ENCODE measurements at regions not wholly inside any gene's neighbourhood (a gene's known extent, or its start where the extent isn't known, plus 50 kb on each side); places are given as distances from the start of the nearest gene placed in this dataset.

DNA sequence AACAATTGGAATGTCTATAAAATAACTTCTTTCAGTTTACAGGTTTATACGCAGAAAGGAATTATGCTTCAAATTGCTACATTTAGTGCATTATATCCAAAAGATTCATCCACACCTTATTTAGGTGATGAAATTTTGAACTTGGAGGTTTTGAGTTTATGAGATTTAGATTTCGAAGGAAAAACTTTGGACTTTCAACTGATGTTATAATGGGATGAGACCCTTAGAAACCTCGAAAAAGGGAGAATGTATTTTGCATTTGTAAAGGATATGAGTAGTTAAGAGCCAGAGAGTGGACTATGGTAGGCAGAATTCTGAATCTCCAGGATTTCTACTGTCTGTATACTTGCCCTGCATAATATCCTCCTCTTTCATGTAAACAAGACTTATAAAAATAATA is 851.6 kb upstream of the MGAT4C start:
- no peak for DNase-seq (ENCODE audit: low read depth in 1 of 2, low spot score in 1 of 2)
- no peak for TF ChIP-seq JUND (IDR thresholded peaks at IDR 0.05; ENCODE audit: low read depth)
- in situ Hi-C loops (cut with HindIII; ENCODE audit: low pct_unique_long_range_greater_than_20kb, low sequenced_read_pairs): no loop called here

DNA sequence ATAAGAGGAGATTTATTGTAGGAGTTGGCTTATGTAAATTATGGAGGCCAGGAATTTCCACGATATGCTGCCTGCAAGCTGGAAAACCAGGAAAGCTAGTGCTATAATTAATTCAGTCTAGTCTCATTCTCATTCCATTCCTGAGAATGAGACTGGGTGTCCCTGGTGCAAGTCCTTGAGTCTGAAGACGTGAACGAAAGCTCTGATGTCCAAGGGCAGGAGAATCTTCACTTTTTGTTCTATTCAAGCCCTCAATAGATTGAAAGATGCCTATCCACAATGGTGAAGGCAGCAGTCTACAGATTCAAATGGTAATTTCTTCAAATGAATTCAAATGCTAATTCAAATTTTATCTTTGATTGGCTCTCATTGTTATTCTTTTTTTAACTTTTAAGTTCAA is 851.1 kb upstream of the MGAT4C start:
- no peak for DNase-seq (ENCODE audit: low read depth in 1 of 2, low spot score in 1 of 2)

DNA sequence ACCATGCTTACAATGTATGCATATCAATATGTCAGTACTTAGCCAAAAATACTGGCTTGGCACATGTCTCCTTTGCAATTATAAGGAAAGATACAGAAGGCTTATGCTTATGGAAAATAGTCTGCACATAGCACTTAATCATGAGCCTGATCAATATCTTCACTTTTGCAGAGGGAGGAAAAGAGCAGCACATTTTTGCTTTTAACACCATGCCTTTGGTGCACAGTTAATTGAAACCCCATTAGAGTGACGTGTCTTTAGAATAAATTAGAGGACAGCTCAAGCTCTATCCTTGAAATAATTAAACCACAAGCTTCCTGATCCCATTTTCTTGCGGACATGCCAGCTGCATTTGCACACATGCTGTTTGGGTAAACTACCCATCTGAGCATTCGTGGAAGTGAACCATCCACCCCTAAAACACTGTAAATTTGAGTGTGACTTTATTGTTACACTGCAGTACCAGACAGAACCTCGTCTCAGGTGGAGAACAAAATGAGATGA is 839.9 kb upstream of the MGAT4C start:
- in situ Hi-C loops (cut with HindIII; ENCODE audit: low pct_unique_long_range_greater_than_20kb, low sequenced_read_pairs): no loop called here
- no peak for DNase-seq (ENCODE audit: low read depth in 1 of 2, low spot score in 1 of 2)
- no peak for TF ChIP-seq JUND (IDR thresholded peaks at IDR 0.05; ENCODE audit: low read depth)

More for the DNA sequence above, 851.1 kb upstream of the MGAT4C start:
- TF ChIP-seq JUND (IDR thresholded peaks at IDR 0.05; ENCODE audit: low read depth): no peak
- in situ Hi-C loops (cut with HindIII; ENCODE audit: low pct_unique_long_range_greater_than_20kb, low sequenced_read_pairs): no loop called here

DNA sequence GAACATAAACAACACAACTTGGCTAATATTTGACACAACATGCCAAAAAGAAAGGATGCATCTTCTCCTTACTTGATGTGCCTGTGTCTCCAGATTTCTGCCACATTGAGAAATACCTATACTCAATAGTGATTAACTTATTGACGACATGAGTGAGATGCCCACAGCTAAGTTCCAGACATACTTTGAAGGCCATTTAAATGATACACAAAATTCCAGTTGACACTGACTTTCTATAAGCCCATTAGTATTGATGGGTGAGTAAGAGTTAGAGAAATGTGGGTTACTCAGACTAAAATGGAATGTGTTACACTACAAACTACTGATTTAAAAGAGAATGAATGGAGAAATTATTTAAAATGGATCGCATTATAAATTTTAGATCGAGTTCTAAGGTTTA is 838.2 kb upstream of the MGAT4C start:
- no peak for TF ChIP-seq JUND (IDR thresholded peaks at IDR 0.05; ENCODE audit: low read depth)
- in situ Hi-C loops (cut with HindIII; ENCODE audit: low pct_unique_long_range_greater_than_20kb, low sequenced_read_pairs): no loop called here
- no peak for DNase-seq (ENCODE audit: low read depth in 1 of 2, low spot score in 1 of 2)

DNA sequence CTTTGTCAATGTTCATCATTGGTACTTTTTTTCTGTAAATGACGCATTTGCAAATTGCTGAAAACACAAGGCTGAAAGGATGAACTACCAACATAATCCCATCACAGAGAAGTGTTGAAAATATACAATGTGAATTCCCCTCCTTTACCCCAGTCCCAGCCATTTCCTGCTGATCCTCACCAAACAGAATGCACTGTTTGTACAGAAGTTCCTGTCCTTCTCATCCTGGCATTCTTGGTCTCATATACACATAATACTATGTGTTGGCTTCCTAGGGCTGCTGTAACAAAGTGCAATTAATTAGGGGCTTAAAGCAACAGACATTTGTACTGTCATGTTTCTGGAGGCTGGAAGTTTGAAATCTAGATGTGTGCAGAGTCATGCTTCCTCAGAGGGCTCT is 836.2 kb upstream of the MGAT4C start:
- in situ Hi-C loops (cut with HindIII; ENCODE audit: low pct_unique_long_range_greater_than_20kb, low sequenced_read_pairs): no loop called here
- no peak for TF ChIP-seq JUND (IDR thresholded peaks at IDR 0.05; ENCODE audit: low read depth)
- DNase-seq (ENCODE audit: low read depth in 1 of 2, low spot score in 1 of 2): no peak

DNA sequence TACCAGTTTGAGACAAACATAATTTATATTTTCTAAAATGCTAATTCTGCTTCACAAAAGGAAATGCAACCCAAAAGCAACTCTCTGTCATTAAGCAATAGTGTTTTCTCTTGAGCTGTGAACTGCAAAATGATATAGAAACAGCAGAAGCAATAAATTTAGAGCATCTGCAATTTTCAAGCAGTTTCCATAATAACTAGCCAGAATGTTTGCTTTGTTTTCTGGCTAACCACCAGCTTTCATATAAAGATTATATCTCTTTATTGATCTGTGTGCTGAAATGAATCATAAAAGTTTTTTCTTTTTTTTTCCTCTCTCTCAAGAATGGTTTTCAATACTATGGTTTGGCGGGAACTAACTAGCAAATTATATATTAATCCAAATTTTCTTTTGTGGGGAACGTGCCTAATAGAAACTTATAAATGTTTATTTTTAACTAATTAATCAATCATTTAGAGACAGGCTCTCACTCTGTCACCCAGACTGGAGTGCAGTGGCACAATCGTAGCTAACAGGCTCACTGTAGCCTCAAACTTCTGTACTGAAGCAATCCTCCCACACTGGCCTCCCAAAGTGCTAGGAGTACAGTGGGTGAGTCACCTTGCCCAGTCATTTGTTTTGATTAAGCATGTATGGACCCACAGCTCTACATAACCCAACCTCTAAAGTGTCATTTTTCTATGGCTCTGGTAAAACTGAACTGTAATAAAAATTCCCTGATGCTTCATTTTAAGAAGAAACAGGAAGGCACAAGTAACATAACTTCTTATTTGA is 830.1 kb upstream of the MGAT4C start:
- in situ Hi-C loops (cut with HindIII; ENCODE audit: low pct_unique_long_range_greater_than_20kb, low sequenced_read_pairs): no loop called here
- peak in 1 of 2 experiments; percentile 22 for DNase-seq (ENCODE audit: low read depth in 1 of 2, low spot score in 1 of 2)
- no peak for TF ChIP-seq JUND (IDR thresholded peaks at IDR 0.05; ENCODE audit: low read depth)

DNA sequence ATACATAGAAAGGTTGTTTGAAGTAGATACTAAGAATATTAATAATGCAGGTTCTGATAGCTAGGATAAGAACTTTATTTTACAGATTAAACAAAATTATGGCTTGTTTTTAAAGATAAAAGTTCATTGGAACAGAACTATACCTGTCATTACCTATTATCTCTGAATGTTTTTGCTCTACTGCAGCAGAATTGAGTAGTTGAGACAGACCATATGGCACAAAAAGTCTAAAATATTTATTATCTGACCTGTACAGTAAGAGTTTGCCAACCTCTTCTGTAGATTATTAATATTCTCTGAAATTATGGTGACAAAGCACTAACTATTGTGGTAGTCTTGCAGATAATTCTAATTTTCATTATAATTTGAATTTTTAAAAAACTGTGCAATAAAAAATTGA is 829.1 kb upstream of the MGAT4C start:
- in situ Hi-C loops (cut with HindIII; ENCODE audit: low pct_unique_long_range_greater_than_20kb, low sequenced_read_pairs): no loop called here
- DNase-seq (ENCODE audit: low read depth in 1 of 2, low spot score in 1 of 2): no peak
- no peak for TF ChIP-seq JUND (IDR thresholded peaks at IDR 0.05; ENCODE audit: low read depth)

DNA sequence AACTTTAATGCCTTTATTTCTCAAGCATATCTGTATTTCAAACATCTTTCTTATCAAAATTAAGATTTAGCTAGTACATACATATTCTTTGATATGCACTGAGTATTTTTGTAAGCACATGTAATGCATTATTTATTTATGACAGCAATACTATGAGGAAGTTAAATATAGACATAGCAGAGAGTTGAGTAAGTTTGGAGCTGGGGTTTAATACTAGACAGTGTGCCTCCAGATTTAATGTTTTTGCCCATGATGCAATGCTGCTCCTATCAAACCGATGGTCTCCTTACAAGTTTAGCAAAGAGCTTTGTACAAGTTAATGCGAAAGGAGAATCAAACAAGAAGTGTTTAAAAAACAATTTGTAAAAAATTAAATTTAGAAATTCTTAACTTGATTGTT is 826.6 kb upstream of the MGAT4C start:
- in situ Hi-C loops (cut with HindIII; ENCODE audit: low pct_unique_long_range_greater_than_20kb, low sequenced_read_pairs): no loop called here
- no peak; the same call in 1 of the 2 replicates for TF ChIP-seq JUND (IDR thresholded peaks at IDR 0.05; ENCODE audit: low read depth)

DNA sequence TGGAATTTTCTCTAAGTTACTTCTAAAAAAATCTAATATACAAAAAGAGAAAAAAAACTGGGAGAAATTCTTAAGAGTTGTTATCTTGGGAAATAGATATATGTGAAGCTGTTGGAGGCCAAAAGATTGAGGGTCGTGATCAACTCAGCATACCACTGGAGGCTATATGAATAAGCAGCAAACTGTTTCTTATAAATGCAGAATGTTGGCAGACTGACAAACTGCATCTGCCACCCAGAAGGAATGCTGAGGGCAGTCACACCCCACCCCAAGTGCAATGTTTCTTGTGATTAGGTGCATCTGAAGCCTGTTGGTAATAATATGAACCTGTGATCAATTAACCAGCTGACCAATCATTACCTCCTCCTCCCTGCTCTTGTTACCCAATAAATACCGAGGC is 818.6 kb upstream of the MGAT4C start:
- in situ Hi-C loops (cut with HindIII; ENCODE audit: low pct_unique_long_range_greater_than_20kb, low sequenced_read_pairs): no loop called here
- TF ChIP-seq JUND (IDR thresholded peaks at IDR 0.05; ENCODE audit: low read depth): no peak
- no peak for DNase-seq (ENCODE audit: low read depth in 1 of 2, low spot score in 1 of 2)

More for the DNA sequence above, 826.6 kb upstream of the MGAT4C start:
- no peak for DNase-seq (ENCODE audit: low read depth in 1 of 2, low spot score in 1 of 2)

DNA sequence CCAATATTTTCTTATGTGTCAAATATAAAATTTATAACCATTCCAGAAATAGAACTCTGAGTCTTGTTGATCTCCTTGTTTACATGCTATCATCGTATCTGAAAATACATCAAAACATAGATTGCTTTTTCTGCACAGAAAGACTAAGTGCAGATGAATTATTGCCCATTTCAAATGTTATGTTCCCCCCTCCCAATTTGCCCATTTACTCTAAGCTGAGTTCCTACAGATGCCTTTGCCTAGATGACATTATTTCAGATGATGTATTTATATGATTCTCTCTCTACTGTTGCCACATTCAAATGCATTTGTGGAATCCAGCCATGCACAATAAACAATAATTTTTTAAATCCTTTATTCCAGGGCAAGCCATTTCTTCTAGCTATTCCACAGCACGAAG is 810.1 kb upstream of the MGAT4C start:
- in situ Hi-C loops (cut with HindIII; ENCODE audit: low pct_unique_long_range_greater_than_20kb, low sequenced_read_pairs): no loop called here
- TF ChIP-seq JUND (IDR thresholded peaks at IDR 0.05; ENCODE audit: low read depth): no peak
- no peak for DNase-seq (ENCODE audit: low read depth in 1 of 2, low spot score in 1 of 2)

DNA sequence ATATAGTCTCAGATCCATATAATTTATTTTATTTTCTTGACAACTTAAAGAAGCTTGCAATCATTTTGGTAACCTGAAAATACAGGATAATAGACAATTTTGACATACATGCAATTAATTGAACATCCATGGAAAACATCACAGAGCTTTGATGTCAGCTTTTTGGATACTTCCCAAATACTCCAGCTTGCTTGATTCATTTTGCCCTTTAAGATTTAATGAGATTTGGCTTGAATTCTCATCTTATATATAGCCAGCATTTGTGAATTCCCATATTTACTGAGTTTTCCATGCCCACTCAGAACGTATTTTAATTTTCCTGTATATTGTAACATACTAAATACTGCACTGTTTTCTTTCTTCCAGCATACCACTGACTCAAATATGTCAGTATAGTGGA is 803.0 kb upstream of the MGAT4C start:
- no peak for DNase-seq (ENCODE audit: low read depth in 1 of 2, low spot score in 1 of 2)
- in situ Hi-C loops (cut with HindIII; ENCODE audit: low pct_unique_long_range_greater_than_20kb, low sequenced_read_pairs): no loop called here
- TF ChIP-seq JUND (IDR thresholded peaks at IDR 0.05; ENCODE audit: low read depth): no peak

DNA sequence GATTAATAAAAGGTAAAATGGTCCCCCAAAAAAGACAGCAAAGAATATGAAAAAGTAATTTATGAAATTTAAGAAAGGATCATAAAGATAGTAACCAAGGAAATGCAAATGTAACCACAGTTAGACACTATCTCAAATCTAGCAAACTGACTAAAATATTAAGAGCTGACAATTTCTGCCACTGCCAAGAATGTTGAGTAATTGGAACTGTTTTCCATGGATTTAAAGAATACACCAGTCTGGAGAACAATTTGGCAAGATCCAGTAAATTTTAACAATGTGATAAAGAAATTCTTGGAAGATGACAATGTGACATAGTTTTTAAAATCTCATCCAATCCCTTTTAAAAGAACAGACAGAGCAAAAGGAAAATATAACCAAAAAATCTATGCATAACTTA is 798.0 kb upstream of the MGAT4C start:
- in situ Hi-C loops (cut with HindIII; ENCODE audit: low pct_unique_long_range_greater_than_20kb, low sequenced_read_pairs): no loop called here
- TF ChIP-seq JUND (IDR thresholded peaks at IDR 0.05; ENCODE audit: low read depth): no peak
- DNase-seq (ENCODE audit: low read depth in 1 of 2, low spot score in 1 of 2): no peak

DNA sequence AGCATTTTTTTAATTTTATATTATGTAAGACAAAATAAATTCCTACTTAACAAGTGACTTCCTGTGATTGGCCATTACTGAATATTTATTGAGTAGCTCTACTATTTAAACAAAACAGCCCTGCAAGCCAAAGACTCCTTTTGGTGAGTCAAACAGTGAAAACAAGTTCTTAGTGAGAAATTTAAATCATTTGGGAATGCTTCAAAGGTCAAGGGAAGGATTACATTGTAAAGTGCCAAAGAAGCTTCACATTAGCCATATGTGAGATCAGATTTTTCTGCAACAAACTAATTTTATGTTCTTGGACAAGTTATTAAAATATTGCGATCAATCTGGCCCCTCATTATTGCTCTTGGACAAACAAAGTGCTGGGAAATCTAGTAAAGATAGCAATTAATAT is 795.4 kb upstream of the MGAT4C start:
- in situ Hi-C loops (cut with HindIII; ENCODE audit: low pct_unique_long_range_greater_than_20kb, low sequenced_read_pairs): no loop called here
- no peak for TF ChIP-seq JUND (IDR thresholded peaks at IDR 0.05; ENCODE audit: low read depth)
- DNase-seq (ENCODE audit: low read depth in 1 of 2, low spot score in 1 of 2): no peak

DNA sequence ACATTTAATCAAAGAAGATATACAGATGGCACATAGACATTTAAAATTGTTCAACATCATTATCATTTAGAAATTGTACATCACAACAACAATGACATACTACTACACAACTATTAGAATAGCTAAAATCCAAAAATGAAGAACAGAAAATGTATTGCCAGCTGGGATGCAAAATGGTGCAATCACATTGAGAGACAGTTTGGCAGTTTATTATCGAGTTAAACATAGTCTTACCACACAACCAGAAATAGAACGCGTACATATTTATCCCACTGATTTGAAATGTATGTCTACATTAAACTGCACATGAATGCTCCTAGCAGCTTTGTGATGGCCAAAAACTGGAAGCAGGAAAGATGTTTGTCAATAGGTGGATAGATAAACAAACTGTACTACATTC is 791.5 kb upstream of the MGAT4C start:
- TF ChIP-seq JUND (IDR thresholded peaks at IDR 0.05; ENCODE audit: low read depth): no peak

More for the DNA sequence above, 791.5 kb upstream of the MGAT4C start:
- in situ Hi-C loops (cut with HindIII; ENCODE audit: low pct_unique_long_range_greater_than_20kb, low sequenced_read_pairs): no loop called here
- DNase-seq (ENCODE audit: low read depth in 1 of 2, low spot score in 1 of 2): no peak
